ENCODE measurements at regions not wholly inside any gene's neighbourhood (a gene's known extent, or its start where the extent isn't known, plus 50 kb on each side); places are given as distances from the start of the nearest gene placed in this dataset.
A peak's percentile ranks its signal among the peaks of the same experiment; 100 is the strongest.

DNA sequence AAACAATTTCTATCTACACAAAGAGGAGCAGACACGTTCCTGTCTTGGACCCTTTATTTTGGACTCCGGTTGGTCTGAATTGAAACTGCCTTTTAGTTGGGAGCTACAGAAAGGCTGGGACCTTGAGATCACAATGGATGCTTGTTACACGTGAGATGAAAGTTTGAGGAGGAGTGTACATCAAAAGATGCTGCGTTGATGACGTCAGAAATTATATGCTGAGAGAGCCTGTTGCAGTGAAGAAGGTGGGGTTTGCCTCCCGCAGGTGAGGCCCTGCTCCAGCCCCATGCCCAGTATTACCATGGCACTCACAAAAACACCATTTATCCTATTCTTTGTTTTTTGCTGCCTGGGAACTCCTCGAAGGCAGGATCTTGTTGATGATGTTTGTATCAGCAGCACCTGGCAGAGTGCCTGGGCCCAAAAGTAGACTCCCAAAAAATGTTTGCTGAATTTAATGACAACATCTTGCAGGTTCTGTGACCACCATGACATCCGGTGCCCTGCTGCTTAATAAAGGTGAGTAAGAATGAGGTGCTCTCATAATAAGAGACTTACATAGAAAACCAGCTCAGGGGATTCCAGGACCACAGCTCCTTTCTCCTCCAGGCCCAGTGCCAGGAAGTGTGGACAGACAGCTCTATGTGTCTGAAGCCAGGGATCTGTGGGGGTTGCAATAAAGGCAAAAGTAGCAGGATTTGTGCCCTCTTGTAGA, 136.1 kb upstream of the UBE2E1 start:
- no peak overlapping the region for H3K4me3 ChIP-seq (ENCODE audit: low read length)
- TF ChIP-seq, protein P1, sequence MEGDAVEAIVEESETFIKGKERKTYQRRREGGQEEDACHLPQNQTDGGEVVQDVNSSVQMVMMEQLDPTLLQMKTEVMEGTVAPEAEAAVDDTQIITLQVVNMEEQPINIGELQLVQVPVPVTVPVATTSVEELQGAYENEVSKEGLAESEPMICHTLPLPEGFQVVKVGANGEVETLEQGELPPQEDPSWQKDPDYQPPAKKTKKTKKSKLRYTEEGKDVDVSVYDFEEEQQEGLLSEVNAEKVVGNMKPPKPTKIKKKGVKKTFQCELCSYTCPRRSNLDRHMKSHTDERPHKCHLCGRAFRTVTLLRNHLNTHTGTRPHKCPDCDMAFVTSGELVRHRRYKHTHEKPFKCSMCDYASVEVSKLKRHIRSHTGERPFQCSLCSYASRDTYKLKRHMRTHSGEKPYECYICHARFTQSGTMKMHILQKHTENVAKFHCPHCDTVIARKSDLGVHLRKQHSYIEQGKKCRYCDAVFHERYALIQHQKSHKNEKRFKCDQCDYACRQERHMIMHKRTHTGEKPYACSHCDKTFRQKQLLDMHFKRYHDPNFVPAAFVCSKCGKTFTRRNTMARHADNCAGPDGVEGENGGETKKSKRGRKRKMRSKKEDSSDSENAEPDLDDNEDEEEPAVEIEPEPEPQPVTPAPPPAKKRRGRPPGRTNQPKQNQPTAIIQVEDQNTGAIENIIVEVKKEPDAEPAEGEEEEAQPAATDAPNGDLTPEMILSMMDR (conservative IDR thresholded peaks at IDR 0.05; ENCODE audit: low read depth, low read length), result no peak
- no peak for DNase-seq (ENCODE audit: low read depth)

DNA sequence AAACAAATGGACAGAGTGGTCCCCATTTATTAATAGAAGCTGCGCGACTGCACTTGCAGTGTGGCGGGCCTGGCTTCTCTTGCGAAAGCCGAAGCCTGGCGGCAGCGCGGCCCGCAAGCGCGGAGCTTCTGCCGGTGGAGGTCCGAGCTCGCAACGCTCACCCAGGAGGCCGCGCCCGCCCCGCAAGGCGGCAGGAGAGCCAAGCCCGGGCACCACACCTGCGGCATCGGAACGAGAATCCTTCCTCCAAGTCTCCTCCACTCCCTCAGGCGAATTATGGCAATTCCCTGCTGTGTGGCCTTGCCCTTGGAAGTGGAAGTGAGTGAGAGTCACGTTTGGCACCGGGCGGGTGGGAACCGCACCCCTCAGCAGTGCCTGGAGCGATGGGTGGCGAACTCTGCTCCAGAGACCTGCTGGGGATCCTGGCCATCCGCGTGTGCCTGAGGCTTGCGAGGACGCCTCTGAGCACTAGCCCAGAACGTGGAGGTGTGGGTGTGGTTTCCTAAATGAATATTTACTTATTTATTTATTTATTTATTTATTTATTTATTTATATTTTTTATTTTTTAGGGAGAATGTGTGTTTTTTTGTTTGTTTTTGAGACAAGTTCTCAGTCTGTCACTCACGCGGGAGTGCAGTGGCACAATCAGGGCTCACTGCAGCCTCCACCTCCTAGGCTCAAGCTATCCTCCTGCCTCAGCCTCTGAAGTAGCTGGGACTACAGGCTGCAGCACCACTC, 133.7 kb upstream of the UBE2E1 start:
- TF ChIP-seq, protein P1 (conservative IDR thresholded peaks at IDR 0.05; ENCODE audit: low read depth, low read length), result peak; percentile 8
- no peak for DNase-seq (ENCODE audit: low read depth)
- H3K4me3 ChIP-seq (ENCODE audit: low read length), result peak overlapping the region; percentile 31

DNA sequence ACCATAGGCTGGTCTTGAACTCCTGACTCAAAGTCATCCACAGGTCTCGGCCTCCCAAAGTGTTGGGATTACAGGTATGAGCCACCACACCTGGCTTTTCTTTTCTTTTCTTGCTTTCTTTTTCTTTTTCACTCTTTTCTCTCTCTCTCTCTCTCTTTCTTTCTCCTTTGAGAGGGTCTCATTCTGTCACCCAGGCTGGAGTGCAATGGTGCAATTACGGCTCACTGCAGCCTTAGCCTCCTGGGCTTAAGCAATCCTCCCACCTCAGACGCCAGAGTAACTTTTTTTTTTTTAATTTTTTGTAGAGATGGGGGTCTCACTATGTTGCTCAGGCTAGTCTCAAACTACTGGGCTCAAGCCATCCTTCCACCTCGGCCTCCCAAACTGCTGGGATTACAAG, 133.1 kb upstream of the UBE2E1 start:
- DNase-seq (ENCODE audit: low read depth), result no peak
- no peak overlapping the region for H3K4me3 ChIP-seq (ENCODE audit: low read length)
- TF ChIP-seq, protein P1 (conservative IDR thresholded peaks at IDR 0.05; ENCODE audit: low read depth, low read length), result no peak

DNA sequence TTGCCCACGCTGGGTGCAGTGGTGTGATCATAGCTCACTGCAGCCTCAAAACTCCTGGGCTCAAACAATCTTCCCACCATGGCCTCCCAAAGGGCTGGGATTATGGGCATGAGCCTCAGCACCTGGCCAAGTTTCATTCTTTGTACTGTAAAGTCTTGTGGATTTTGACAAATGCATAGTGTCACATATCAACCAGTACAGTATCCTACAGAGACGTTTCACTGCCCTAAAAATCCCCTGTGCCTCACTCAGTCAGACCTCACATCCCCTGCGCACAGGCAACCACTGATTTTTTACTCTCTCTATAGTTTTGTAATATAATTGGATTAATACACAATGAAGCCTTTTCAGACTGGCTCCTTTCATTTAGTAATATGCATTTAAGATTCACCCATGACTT, 130.7 kb upstream of the UBE2E1 start:
- TF ChIP-seq, protein P1 (conservative IDR thresholded peaks at IDR 0.05; ENCODE audit: low read depth, low read length), result no peak
- no peak for DNase-seq (ENCODE audit: low read depth)
- H3K4me3 ChIP-seq (ENCODE audit: low read length), result no peak overlapping the region

DNA sequence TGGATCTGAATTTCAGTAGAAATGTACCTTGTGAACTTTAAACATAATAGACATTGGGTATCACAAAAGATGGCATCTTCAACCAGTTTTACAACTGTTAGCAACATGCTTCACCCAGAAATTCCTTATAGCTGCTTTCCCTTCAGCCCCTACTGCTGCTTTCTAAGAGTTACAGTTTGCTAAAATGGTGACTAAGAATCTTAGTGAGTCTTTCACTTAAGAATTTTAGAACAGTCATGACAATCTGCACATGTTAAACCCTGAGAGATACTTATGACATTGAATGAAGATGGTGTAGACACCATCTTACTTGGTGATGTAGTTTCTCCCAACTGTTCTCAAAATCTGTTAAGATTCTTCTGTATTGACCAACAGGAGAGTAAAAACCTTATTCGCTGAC, 129.7 kb upstream of the UBE2E1 start:
- TF ChIP-seq, protein P1 (conservative IDR thresholded peaks at IDR 0.05; ENCODE audit: low read depth, low read length), result no peak
- no peak overlapping the region for H3K4me3 ChIP-seq (ENCODE audit: low read length)
- no peak for DNase-seq (ENCODE audit: low read depth)

DNA sequence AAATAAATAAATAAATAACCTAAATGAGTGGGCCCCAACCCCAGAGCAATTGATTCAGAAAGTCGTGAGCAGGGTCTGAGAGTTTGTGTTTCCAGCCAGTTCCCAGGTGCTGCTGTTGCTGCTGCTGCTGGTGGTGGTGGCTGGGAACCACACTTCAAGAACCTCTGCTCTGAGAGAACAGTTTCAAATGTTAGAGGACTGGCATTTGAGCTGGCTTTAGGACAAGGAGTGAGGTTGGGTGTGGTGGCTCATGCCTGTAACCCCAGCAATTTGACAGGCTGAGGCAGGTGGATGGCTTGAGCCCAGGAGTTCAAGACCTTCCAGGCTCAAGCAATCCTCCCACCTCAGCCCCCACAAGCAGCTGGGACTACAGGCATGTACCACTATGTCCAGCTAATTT, 123.1 kb upstream of the UBE2E1 start:
- no peak for DNase-seq (ENCODE audit: low read depth)
- TF ChIP-seq, protein P1 (conservative IDR thresholded peaks at IDR 0.05; ENCODE audit: low read depth, low read length), result no peak
- no peak overlapping the region for H3K4me3 ChIP-seq (ENCODE audit: low read length)

Data from retinal pigment epithelial cell (primary cell).